Globus pallidus (tissue), 1 donor: ENCODE measurements at regions not wholly inside any gene's neighbourhood (a gene's known extent, or its start where the extent isn't known, plus 50 kb on each side); places are given as distances from the start of the nearest gene placed in this dataset.

Experiments
- DNase-seq: peaks from one replicate; pipeline ENCODE4 v3.0.0-alpha.2; 2015; ENCODE audit warnings: low spot score

DNA sequence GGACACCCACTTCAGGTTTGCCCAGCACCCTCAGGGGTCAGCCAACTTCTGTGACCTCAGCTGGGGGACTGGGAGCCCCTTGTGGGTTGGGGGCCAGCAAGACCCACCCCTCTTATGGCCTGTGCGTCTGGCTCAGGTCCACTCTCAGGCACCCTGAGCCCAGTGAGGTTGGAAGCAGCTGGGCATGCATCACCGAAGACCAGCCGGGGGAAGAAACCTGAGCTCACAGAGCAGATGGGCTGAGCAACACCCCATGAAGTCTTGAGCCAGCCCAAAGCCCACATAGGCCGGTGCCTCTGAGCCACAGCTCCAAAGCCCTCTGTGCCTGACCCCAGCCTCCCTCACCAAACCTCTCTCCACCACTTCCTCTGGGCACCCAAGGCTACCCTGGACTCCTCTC is 166.7 kb downstream of the RBFOX3 start:
- no peak for DNase-seq

DNA sequence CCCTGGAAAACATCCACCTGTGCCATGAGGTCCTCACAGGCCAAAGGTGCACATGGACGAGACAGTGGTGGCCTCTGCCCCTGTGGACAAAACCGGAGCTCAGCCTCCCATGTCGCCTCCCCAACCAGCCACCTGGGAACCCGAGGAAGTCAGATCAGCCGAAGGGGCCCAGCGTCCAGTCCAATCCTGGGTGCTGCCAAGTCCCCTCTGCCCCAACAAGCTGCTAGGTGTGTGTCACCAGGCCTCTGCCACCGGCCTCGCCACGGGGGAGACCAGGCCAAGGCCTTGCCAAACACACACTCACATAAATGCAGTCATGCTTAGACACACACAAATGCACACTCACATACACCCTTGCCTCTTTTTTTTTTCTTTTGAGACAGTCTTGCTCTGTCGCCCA is 167.8 kb downstream of the RBFOX3 start:
- no peak for DNase-seq

DNA sequence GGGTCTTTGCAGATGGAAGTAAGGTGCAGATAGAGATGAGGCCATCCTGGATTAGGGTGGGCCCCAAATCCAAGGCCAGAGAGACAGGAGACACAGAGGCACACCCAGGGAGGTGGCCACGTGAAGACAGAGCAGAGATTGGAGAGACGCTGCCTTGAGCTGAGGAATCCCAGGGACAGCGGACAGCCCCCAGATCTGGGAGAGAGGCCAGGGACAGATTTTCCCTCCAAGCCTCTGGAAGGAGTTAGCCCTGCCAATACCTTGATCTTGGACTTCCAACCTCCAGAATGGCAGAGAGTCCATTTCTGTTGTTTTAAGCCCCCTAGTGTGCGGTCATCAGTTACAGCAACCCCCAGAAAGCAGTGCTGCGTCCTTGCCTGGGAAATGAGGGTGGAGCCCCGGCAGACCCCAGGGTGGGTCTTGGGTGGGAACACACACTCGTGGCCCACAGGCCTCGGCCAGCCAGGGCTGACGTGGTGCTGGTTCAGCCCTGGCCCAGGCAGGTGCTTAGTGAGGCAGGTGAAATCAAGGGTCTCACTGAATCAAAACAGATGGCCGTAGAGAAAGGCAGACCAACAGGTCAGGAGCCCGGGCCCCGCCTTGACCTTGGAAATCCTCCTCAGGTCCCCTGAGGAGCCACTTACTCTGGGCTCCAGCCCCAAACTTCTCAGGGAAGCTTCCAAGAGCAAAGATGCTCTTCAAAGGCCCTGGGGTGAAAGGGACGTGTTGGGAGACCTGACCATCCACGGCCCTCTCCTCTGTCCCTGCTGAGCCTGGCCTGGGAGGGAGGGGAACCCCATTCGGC is 169.3 kb downstream of the RBFOX3 start:
- no peak for DNase-seq

DNA sequence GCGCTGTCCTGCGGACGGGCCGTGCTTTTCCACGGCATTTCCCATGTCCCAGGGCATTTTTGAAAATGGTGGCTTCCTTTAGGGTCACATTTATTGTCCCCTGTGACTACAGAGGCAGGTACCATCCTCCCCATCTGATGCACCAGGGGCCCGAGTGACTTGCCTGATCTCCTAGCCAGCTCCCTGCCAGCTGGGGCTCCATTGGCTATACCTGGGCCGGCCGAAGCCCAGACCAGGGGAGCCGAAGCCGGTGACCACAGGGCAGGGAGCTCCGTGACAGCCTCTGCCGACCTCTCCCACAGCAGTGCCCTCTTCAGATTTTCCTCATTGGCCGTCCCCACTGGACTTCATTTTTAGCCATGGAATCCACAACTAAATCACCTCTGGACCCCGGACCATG is 170.6 kb downstream of the RBFOX3 start:
- DNase-seq = no peak

DNA sequence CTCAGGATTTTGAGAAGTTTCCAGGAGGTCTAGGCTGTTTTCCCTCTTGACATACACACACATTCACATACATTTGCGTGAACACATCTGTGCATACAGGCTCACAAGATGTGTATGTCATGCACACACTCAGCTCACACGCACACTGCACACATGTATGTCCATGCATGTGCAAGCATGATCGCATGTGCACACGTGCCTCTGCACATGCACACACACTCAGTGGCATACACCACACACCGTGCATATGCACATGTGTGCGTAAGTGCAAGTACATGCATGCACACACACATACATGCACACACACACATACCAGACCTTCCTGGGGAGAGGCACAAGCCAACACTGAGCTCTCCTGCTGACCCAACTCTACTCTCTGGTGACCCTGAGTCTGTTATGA is 171.4 kb downstream of the RBFOX3 start:
- no peak for DNase-seq

DNA sequence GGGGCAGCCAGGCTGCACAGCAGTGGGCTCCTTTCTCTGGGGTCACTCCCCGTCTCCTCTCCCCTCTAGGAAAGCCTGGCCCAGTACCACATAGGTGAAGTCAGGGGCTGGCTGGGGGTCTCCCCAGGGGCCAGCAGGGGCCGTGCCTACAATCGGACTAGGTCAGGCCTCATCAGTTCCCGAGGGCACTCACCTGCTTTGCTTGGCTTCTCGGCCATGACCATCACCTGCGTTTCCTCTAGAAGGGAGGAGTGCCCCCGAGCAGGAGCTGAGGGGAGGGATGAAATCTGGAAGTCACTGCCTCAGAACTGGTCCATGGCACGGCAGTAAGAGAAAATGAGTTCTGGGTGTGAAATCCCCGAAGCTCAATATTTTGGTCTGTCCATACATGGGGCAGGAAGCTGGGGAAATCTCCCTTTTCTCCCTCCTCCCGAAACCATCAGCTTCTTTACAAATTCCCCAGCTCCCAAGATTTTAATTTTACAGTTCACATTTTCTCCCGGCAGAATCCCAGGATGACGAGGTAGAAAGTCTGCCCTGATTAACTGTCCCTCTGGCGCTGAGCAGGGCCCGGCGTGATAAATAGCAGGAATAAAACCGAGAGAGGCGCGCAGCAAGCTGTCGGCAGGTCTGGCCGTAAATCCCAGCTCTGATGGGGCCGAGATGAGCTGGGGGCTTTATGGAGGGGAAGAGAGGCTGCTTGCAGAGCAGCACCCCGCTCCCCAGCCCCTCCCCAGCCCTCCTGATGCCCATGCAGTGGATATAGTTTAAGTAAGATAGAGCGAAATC is 172.1 kb downstream of the RBFOX3 start:
- DNase-seq = no peak

DNA sequence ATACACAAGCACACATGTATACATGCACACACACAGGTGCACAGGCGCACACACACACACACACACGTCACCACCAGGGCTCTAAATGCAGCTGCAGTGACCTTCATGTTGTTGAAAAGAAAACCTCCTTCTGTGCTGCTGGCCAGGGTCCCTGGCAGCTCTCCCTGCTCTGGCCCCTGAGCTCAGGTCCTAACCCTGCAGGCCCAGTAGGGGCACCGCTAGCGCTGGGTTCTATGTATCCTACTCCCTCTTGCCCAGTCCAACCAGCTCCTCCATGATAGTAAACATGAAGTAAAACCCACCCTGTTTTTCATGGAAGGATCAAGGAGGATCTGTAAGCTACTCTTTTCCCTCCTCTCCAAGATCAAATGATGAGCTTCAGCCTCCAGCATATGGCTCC is 172.8 kb downstream of the RBFOX3 start:
- no peak for DNase-seq

DNA sequence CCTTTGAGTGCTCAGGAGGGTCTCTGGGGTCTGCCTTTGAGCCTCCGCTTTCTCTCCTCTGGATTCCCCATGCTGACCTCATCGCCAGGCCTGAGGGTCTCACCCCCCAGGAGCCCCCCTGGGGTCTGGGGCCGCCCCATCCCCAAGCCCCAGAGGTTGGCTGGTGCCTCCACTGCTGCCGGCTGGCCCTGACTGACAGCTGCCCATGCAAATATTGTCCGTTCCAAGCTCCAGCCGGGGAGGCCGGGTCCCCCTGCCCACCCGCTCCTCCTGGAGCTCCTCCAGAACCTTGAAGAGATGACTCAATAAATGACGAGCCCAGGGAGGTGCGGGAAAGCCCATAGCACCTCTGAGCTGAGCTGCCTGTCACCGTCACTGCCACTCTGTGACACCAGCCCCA is 173.8 kb downstream of the RBFOX3 start:
- DNase-seq = no peak

DNA sequence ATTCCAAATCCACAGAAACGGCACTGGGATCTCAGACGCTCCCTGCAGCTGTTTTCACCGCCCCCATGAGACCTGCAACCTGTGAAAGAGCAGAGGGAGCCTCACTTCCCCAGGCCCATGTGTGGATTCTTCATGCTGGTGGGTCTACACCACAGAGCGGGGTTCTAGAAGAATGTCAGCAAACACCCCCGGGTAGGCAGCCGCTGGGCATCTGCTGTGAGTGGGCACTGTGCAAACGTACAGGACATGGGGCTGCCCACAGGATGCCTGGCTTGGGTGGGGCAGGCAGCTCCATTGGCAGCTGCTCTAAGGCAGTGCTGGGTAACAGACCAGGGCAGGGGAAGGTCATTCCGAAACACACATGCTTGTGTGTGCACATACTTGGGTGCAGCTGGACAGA is 174.9 kb downstream of the RBFOX3 start:
- no peak for DNase-seq

DNA sequence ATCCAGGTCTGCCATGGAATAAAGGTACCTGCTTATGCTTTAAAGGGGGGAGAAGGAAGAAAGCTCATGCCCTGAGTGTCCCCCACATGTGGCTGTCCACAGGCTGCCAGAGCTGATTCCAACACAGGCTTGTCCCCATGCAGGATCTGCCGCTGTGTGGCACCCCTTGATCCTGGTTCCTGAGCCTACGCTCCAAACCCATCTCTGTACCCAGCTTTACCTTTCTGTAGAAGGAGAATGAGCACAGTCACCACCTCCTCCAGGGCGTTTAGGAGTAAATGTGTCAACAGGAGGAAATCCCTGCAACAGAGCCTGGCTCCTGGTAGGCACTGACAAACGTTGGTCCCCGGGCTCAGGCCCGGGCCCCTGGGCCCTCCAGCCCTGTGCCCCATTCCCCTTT is 175.6 kb downstream of the RBFOX3 start:
- DNase-seq = no peak

DNA sequence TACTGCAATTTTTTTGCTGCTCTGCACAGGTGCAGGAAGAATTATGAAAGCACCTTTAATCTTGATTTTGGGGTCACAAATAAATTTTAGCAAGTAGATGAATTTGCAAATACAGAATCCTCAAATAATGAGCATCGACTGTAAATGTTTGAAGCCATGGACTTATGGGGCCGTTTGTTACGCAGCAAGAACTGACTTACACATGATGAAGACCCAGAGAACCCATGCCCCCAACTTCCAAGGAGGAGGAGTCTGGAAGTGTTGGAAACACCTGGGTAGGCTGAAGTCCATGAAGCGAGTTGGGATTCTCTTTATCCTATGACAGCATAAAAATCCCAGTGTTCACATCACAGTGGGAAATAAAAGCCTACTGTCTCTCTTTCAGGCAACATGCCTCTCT is 176.6 kb downstream of the RBFOX3 start:
- DNase-seq = no peak

DNA sequence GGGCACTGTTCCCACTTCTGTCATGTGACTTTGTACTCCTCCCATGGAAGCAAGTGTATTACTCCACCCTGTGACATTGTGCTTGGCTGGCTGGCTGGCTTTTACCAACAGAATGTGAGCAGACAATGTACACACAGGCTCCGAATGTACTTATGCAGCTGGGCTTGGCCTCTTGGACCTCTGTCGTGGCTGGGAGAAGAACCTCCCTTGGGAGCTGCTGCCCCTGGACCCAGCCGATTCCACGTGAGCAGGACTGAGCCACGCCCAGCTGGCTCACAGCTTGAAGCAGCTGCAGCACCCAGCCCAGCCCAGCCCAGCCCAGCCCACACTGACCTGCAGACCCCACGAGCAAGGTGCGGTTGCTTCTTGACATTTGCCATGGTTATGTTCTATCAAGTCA is 177.5 kb downstream of the RBFOX3 start:
- DNase-seq = no peak

DNA sequence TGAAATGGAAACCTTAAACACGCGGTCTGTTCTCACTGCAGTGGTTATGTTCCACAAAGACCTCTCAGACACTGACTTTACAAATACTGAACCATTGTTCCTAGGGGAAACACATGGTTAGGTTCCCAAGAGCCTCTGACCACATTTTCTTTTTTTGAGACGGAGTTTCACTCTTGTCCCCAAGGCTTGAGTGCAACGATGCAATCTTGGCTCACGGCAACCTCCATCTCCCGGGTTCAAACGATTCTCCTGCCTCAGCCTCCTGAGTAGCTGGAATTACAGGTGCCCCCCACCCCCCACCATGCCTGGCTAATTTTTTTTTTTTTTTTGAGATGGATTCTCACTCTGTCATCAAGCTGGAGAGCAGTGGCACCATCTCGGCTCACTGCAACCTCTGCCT is 179.7 kb downstream of the RBFOX3 start:
- DNase-seq = no peak

DNA sequence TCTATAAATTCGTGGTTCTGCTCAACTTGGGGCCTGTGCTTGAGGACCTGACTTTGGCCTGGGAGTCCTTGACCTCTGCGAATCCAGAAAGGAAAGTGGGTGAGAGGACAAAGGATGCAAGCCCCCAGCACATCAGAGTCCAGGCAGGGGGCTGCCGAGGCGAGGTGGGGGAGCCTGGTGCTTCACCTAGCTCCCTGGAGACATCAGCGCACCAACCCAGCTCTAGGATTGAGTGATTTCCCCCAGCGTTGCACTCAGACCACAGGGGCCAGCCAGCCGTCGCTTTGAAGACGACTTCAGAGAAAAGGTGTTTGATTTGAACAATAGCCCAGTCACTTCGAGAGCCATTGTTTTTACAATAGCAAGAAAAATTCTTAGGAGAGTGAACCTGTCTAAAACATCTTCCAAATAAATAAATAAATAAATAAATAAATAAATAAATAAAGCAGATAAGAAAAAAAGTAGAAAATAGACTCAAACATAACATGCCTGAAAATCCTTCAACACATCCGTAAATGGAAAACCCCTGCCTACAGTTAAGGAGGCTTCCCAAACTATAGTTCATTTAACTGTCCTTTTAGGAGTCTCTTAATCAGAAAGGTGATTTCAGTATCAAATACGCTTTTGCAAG is 180.9 kb downstream of the RBFOX3 start:
- DNase-seq = no peak

DNA sequence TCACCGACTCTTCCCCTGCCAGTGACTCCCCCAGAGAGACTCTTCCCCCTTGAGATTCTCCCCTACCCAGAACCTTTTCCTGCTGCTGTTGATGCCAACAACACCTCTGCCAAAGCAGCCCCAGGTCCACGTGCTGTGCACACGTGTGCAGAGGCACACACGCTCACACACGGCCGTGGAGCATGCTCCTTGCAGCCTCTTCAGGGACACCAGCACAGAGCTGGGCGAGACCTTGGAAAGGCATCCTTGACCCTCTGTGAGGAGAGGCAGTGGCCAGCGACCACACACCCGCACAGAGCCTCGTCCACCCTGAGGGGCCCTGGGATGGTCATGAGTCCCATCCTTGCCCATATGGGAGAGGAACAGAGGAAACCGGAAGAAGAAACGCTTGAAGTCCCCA is 181.9 kb downstream of the RBFOX3 start:
- no peak for DNase-seq

DNA sequence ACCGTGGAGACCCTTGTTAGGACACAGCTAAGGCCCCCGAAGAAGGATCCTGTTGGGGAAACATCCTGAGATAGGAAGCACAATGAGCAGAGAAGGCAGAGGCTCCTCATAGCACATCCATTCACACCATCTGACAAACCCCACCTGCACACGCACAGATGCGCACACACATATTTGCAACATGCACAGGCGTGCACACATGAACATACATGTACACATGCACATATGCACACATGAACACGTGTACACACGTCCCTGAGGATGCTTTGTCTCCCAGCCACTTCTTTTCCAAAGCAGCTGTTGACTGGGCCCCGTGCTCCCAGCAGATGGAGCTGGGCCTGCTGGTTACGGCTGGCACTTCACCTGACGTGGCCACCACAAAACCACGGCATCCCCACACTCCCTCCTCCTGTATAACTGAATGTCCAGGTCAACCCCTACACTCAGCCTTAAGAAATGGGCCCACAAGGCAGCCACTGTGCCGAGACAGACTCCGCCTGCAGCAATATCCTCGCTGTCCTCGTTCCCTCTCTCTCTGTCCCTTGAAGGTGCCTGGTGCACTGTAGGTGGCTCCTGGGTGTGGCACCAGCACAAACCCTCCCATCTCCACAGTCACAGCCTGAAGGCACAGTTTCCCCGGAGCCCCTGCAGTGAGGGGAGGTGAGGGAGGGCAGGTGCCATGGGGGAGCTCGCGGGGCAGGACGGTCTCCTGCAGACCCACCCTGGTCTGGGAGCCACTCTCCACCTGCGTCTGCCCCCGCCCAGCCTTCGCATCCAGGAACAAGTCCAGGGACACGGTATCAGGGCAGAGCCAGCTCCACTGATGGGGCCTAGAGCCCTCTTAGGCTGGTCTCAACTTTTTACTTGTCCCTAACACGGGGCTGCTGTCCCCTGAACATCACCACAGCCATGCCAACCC is 183.0 kb downstream of the RBFOX3 start:
- DNase-seq = no peak

DNA sequence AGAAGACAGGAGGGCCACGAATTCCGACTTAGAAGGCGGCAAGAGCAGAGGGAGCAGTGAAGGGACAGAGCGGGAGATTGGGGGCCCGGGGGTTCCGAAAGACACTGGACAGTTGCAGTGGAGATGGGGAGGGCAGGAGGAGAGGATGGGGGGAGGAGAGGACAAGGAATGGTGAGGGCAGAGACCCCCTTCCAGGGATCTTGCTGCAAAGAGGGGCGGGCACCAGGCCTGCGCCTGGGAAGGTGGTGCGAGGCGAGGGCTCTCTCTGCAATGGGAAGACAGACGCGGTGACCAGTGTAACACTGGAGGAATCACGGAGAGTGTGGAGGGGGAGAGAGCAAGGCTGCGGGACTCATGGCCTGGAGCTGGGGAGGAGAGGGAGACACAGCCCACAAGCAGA is 185.2 kb downstream of the RBFOX3 start:
- DNase-seq = no peak

DNA sequence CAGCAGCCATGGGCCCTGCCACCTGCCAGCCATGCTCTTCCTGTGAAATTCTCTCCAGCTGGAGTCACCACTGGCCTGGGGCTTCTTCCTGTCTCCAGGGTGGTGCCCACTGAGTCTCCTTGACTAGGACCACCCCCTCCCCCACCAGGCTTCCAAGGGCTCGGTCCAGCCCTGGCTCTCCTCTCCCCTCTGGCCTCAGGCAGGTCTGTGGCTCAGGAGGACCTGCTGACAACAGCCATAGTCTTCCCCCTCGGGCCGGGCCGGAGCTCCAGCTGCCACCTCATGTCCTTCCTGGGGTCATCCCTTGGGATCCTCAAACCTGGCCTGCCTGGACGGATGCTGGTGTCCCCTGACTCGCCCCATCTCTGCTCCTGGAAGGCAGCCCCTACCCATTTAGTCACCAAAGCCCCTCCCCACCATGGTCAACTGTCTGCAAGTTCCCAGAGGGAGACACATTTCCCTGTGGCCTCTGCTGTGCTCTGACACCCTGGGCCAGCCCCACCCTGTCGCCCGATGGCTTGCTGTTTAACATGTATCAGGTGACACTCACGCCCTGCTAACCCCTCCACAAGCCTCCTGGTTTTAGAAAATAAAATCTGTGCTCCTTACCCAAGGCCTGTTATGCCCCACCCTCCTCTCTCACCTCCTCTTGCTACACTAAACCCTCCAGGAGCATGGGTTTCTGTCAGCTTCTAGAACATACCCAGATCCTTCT is 186.2 kb downstream of the RBFOX3 start:
- DNase-seq = no peak

DNA sequence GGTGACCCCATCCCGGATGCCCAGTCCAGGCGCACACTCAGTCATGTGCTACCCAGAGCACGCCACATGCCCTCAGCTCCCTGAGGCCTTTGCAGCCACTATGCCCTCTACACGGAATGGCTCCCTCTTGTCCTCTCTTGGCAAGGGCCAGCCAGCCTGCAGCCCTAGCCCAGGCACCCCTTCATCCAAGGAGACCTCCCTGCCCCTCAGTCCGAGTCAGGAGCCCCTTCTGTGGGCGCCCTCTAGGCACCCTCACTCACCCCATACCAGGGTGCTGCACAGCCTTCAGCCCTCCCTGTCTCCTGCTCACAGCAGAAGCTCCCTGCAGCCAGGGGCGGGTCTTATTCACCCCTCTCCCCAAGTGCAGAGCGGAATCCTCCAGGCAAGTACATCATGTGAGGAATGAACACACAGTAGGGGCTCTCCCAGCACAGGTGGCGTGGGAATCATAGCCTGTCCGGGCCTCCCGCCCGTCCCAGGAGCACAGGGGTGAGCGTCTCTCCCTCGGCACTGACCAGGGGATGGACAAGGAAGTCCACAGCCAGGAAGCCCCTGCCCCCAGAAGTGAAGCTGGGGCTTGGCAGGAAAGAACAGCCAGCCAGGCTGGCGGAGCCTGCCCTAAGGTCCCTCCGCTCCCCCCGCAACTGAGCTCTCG is 186.9 kb downstream of the RBFOX3 start:
- no peak for DNase-seq

DNA sequence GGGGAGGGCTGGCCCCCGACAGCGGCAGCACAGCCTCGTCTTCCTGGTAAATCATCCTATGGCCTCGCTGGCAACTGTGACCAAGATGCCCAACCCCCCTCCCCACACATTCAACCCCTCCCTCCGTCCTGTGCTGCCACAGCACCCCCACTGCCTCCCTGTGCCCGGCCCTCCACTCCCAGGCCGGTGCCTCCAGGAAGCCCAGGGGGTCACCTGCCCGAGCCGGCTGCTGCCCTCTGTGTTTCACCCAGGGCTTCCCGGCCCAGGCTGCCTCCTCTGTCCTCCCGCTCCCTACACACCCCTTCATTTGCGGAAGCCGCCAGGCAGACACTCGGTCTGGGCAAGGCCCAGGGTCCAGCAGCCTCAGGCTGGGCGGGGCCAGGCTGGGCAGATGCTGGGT is 188.6 kb downstream of the RBFOX3 start:
- no peak for DNase-seq
